HFF-Myc (cell line): ENCODE measurements at regions not wholly inside any gene's neighbourhood (a gene's known extent, or its start where the extent isn't known, plus 50 kb on each side); places are given as distances from the start of the nearest gene placed in this dataset.
"Not testable (repeated sequence)": the region's sequence is repeated elsewhere in the genome, so short reads cannot be mapped to it uniquely, and the experiment has no call there.

Experiments used
- DNase-seq: peaks from one replicate; pipeline ENCODE4 v3.0.0-alpha.2; 2011; ENCODE audit warnings: low read depth; ENCODE audit errors: extremely low read depth
- H3K4me3 ChIP-seq: replicated peaks from 2 replicates; pipeline ENCODE4 v1.5.1; 2011; ENCODE audit warnings: low read depth, mild to moderate bottlenecking, control low read depth, low read length
- CTCF ChIP-seq: IDR thresholded peaks from 2 replicates; pipeline ENCODE4 v1.5.1; 2012; ENCODE audit warnings: mild to moderate bottlenecking, low read depth, low read length, control low read depth; ENCODE audit errors: missing control alignments

DNA sequence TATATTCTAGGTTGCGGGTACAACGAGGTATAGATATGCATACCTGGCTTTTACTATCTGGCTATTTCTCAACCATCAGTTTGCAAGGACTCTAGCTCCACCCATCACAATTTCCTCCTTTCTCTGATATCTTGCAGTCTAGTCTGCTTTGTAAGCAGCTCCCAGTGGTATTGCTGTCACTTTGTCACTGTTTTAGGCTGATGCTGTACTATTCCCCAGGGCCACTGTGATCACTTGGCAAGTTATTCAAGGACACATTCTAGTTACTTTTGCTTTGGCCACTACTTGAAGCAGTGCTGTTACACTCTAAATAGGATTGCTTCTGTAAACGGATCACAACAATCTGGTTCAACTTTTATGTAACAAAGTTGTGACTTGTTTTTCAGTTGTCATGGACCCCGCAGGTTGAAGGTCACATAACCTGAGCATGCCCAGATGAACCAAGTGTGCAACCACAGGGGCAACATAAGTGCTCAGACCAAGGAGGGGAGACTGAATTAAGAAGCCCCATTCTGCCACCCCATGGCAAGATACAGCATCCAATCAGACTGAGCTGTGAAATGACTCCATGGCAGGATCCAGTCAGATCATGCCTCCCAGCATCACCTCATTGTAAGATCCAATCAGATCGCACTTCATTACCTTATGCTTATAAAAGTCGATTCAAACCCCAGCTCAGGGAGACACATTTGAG, 588.4 kb upstream of the CITED2 start:
- no peak for DNase-seq
- no peak overlapping the region for H3K4me3 ChIP-seq
- no peak for TF ChIP-seq CTCF

GRCh38 chr6:139961190-139961589, 586.7 kb upstream of the CITED2 start:
- TF ChIP-seq CTCF, result no peak
- DNase-seq, result no peak
- no peak overlapping the region for H3K4me3 ChIP-seq

GRCh38 chr6:139960671-139961070, 586.2 kb upstream of the CITED2 start:
- H3K4me3 ChIP-seq, result no peak overlapping the region
- no peak for DNase-seq
- TF ChIP-seq CTCF, result no peak

DNA sequence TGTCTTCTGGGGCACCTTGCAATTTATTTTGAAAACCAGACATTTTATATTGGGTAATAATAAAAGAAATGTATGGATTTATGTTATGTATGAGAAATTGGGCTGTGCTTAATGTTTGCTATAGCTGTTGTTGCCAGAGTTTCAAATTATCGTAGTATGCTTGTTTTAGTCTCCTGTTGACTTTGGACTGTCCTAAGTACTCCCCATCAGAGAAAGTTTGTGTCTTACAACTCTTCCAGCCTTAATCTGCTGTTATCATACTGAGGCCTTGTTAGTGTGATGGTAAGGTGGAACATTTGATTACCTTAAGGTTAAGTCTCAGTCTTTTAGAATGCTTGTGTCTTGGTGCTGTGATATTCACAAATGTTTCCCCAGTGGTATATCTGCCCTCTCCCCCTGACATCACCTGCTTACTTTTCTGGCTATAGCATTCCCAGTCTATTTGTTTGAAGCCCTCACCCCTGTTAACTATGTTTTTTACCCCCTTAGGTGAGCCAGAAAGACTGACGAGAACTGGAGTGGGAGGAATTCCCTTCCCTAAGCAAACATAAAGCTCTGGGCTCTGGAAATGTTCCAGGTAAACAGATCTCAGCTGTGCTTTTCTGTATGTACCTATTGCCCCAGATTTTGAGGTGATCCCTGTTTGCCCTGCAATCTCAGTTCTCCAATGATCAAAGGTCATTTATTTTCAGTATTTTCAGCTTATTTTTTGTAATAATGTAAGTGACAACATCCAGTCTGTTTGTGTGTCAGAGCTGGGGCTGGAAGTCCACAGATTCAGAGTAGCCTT, 581.1 kb upstream of the CITED2 start:
- no peak for DNase-seq
- H3K4me3 ChIP-seq, result no peak overlapping the region
- no peak for TF ChIP-seq CTCF

DNA sequence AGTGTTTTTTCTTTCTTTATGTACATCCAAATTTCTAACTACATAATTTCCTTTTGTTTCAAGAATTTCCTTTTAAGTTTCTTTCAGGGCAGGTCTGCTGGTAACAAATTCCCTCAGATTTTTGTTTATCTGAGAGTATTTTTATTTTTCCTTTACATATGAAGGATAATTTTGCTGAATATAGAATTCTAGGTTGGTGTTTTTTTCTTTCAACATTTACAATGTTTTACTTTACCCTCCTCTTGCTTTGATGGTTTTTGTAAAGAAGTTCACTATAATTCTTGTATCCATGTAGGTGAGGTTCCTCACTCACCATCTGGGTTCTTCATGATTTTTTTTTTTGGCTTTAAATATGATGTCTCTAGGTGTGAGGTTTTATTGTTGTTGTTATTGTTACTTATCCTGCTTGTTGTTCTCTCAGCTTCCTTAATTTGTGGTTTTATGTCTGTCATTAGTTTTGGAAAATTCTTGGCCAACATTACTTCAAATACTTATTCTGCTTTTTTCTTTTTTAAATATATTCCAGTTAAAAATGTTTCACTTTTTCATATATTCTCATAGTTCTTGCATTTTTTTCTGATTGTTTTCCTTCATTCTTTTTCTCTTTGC, 580.1 kb upstream of the CITED2 start:
- no peak for TF ChIP-seq CTCF
- no peak overlapping the region for H3K4me3 ChIP-seq
- no peak for DNase-seq

DNA sequence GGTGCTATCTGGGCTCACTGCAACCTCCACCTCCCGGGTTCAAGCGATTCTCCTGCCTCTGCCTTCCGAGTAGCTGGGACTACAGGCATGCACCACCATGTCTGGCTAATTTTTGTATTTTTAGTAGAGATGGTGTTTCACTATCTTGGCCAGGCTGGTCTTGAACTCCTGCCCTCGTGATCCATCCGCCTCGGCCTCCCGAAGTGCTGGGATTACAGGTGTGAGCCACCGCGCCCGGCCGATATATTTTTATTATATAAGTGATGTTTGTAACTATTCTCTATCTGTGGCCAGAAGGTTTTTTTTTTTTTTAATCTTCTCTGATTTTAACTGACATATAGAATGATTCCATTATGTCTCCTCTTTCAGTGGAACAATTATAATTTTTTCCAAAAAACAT, 579.3 kb upstream of the CITED2 start:
- DNase-seq, H3K4me3 ChIP-seq: not testable (repeated sequence)

DNA sequence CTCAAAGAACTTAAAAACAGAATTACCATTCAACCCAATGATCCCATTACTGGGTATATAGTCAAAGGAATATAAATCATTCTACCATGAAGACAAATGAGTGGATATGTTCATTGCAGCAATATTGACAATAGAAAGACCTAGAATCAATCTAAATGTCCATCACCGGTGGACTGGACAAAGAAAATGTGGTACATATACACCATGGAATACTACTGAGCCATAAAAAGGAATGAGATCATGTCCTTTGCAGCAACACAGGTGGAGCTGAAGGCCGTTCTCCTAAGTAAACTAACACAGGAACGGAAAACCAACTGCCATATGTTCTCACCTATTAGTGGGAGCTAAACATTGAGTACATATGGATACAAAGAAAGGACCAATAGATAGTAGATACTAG, 576.7 kb upstream of the CITED2 start:
- no peak for DNase-seq
- H3K4me3 ChIP-seq, result no peak overlapping the region
- TF ChIP-seq CTCF, result no peak
